ENCODE measurements at regions not wholly inside any gene's neighbourhood (a gene's known extent, or its start where the extent isn't known, plus 50 kb on each side); places are given as distances from the start of the nearest gene placed in this dataset.

DNA sequence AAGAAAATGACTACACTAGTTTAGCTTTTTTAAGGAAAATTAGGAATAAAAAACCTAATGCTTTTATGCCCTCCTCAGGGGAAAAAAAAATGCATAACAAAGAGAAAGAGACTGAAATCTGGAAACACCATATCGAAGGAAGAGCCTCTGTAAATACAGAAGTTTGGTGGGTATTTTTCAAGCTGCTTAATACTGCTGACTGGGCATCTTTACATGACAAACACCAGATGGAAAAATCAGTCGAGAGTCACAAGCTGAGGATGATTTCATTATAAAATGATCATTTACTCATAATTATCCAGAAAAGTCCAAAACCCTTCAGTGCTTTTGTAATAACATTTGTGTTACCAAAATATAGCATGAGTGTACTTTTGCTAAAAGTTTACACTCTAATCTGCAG, 1600.7 kb upstream of the ACVR2A start:
- DNase-seq: no peak

DNA sequence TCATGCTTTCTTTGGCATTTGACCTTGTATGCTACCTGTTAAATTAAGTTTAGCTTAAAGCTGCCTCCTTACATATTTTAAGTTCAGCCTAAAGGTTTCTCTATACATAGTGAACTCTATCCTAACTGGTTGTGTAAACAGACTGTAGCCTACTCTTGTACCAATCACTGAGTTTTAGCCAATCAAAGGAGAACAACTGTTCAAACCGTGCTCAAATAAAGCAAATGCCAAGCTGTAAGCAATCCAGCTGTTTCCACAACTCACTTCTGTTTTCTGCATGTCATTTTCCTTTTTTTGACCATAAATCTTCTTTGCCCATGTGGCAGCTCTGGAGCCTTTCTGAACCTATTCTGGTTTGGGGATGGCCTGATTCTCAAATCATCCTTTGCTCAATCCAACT, 1603.8 kb upstream of the ACVR2A start:
- DNase-seq: no peak

DNA sequence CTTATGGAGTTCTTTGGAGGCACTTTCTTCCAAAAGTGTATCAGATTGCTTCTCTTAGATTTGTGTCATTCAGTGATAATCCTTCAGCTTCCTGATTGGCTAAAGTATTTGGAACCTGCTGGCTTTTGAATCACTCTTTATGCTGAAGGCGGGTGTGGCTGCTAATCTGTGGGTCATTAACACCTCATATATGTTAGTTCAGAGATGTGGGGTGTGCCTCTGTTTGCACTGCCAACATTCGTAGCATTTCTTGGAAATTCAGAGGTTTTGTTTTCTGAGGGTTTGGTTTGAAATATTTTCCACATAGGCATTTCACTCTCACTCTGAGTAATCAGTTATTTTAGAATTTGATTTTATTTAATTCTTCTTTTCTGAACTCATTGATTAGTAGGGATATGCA, 1604.4 kb upstream of the ACVR2A start:
- no peak for DNase-seq

DNA sequence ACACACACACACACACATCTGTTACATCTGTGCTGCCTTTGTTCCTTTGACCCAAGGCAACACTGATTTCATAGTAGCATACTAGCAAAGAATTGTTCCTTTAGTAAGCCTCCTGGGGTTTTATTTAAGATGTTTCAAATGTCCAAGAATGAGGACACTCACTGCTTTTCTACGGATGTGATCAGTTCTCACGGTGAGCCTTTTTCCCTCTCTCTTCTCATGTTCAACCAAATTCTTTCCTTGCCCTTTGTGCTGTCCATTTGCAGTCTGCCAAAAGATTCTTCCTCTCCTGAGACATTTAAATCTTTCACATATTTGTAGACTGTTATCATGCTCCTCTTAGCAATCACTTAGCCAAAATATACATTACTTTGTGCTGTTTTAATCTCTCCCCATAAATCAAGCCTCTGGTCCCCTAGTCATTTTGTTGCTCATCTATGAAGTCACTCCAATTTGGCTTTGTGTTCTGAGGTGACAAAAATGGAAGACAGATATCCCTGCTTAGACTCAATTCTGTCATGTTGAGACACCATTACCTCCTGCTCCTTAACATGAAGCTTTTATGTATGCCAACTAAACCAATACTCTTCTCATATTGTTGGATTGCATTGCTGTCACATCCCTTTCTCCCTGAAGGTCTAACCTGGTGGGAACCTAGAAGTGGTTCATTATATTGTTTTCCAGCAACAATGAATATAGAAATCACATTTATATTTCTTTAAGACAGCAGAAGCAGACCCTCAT, 1605.3 kb upstream of the ACVR2A start:
- DNase-seq: no peak

DNA sequence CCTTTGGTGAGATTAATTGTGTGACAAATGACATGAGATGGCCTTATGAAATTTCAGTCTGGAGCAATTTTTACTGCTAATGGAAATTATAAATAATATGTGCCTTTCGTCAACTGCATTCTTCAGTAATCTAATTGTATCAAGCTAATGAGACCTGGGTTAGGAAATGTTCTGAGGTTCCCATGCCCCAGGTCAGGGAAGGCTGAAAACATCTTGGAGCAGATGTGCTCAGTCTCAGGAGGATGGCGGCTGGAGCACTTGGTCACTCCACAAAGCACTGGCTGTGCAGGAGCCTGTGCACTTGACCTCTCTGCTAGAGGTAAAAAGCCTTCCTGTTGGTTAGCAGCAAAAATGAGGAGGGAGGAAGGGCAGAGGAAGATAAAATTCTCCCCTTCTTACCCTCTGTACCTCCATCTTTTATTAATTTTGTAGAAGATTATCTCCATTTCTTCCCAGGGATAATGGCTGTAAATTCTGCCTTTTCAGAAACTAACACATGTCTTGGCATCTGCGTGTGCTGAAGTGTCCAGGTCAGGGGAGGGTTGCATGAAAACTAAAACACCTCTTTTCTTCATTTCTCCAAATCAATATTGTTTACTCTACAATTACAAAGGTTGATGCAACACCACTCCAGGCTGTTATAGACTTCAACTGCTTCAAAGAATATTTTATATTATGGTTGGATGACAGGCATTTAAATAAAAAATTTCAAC, 1606.4 kb upstream of the ACVR2A start:
- no peak for DNase-seq

DNA sequence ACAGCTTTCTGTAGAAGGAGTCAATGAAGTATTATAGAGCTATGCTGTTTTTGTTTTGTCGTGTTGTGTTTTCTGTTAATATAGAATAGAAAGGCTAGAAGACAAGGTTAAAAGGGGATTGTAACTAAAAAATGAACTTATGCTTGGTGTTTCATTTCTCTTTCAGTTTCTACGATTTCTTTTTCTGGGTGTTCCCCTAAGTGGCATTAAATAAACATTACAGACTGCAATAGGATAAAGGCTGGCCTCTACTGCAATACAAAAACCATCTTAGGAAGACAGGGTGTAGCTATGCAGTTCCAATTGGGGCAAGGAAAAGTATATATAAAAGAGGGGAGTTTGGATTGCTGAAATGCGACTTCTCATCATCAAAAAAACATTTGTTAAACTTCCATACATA, 1609.7 kb upstream of the ACVR2A start:
- DNase-seq: no peak

DNA sequence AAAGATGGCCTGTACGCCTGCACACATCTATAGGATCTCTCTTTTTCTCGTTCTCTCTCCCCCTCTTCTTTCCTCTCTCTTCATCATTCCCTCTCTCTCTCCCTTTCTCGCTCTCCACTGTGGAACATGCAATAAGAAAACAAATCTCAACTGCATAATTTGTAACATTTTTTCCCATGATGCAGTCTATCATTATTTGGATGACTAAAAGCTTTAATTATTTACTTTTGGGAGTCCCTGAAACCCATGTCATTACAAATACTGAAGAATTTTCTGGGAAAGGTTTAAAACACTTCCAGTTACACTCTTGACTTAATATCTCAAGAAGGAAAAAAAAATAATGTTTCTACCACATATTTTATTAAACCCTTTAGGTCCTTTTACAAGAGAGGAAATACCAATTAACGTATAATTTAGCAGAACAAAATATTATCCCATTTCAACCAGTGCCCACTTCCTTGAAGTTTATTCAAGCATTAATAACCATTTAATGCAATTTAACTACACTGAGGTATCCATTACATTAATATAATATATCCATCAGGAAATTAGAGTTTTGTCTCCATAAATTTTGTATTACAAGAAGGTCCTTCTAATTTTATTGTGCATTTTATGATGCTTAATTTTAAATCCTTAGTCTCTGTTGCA, 1615.2 kb upstream of the ACVR2A start:
- no peak for DNase-seq

DNA sequence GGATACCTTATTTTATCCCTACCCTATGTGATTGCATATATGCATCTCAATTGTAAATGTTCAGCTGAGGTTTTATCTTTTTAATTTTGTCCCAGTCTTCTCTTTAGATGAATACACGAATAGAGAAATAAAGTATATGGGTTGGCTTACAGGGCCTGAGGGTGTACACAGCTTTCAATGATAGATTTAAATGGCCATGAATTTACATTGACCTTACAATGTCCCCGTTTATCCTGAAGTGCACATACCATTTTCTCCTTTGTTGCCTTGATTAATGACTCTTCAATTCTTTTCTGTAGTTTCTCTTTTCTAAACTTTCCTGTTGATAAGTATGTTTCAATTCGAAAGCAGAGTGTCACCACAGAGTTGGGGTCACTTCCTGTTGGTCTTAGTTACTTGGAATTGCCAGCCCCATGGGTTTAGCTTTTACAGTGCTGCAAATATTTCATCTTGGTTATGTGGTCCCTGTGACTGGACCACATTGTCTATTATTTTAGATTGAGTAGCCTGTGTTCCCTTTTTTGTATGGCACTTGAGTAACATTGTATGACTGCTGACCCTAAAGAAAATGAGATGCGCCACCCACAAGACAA, 1616.3 kb upstream of the ACVR2A start:
- no peak for DNase-seq

DNA sequence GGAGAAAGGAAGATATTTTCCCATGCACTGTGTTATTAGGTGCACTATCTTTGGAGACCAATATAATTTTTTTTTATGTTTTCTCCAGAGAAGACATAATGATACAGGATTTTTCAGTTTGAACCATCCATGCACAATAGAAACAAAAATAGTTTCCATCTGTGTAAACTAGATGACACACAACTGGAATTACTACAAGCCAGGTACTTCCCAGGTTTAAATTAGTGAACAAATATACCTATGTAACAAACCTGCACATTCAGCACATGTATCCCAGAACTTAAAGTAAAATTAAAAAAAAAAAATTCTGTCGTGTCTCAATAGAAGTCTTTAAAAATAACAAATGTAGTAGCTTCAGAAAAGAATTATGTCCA, 1616.8 kb upstream of the ACVR2A start:
- no peak for DNase-seq

DNA sequence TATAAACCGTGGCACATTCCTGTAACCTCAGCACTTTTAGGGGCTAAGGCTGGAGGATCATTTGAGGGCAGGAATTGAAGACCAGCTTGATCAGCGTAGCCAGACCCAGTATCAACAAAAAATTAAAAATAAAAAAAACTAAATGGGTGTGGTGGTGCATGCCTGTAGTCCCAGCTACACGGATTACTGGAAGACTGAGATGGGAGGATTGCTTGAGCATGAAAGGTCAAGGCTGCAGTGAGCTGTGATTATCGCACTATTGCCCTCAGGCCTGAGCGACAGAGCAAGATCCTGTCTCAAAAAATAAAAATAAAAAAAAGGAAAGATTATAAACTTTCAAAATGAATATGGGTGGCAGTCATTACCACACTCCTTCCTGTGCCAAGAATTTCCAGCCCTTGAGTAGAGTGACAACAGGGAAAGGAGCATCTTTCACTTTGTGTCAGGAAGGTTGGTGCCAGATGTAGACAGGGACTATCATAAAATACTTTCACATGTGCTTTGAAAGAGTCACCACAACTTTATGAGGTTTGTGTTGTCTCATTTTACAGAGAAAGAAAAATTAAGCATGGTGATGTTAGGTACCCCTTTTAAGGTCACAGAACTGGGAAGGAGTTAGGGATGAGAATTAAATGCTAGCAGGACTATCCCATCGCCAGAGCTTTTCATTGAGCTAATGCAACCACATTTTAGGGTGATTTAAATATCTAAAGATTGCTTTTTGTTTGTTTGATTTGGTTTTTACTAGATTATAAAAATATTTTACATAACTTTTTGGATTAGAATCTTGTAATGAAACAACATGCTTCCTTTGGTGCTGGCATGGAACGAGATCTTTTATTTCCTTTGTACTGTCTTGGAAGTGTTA, 1617.4 kb upstream of the ACVR2A start:
- no peak for DNase-seq

DNA sequence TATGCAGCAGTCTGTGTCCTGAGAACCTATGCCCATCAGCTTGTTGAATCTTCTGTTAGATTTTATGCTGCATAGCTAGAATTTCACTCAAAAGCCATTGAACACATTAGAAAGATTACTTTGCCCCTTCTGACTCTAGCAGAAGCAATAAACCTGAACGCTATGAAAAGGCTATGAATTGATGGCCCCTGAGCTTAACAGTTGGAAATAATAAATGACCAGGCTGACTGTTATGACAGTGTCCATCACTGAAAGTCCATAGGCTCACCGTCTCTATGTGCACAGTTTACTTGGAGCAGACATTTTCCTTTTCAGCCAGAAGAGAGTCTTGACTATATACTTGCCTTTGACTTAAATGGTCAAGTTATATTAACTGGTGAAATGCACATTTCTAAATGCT, 1618.8 kb upstream of the ACVR2A start:
- DNase-seq: no peak

DNA sequence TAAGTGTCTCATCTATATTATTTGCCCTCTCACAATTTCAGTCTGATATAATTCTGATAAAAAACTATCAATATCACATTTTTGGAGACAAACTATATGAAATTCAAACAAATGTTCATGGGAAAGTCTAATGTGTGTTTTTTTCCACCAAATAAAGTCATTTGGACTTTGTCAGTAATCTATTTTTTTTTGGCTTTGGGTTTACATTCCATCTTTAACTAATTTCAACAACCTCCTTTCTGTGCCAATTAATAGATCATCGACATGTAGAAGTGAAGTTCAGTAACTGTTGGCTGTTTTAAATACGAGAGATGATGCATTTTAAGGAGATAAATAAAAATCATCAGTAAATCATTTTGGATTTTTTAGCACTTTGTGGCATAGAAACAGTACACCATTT, 1623.0 kb upstream of the ACVR2A start:
- no peak for DNase-seq

DNA sequence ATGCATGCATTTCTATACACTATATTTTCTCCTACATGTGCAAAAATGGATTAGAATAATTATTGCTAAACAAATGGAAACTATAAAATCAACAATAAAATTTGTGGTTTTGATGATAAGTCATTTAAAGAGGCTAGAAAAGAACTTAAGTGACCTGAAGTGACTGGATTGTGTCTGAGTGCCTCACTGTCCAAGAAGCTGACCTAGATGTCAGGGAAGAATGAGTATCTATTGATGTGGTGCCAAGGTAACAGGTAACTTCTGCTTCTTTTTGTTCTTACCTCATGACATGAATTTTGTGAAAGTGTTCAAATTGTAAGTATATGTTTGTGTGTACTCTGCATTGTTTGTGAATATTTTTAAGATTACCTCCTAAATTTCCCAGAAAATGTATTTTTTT, 1623.9 kb upstream of the ACVR2A start:
- no peak for DNase-seq

DNA sequence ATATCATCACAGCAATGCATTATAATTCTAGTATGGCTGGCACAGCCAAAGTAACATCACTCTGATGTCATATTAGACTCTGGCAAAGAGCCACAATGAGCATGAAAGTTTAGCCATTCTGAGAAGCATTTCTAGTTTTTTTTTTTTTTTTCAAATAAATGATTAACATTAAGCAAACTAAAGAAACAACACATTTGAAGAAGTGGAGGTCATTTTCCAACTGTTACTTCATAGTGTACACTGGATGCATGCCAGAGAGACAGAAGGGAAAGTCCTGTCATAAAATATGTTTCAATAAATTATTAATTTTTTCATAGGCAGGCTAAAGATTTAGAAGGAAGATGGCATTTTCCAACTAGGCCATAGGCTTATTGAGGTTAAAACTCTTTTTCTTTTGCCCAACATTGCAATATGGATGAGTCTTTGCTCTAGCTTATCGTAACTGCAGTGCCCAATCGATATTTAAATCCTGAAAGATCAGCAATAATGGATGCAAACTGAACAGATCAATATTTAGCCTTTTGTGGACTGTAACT, 1630.4 kb upstream of the ACVR2A start:
- no peak for DNase-seq

DNA sequence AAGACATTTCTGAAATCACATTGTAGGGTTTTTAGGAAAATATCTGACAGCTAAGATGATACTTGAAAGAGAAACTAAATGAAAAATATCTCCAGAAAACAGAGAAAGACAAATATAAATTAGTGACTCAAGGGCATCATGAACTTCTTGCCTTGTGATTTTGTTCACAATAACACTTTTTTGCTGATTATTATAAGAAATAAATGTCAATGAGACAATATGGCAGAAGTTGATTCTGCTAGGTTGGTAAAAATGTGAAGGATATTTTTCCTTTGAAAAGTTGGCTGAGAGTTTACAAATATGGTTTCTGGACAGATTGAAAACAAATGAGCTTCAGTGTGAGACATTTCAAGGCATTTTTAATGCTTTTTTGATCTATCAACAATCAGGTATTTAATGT, 1631.2 kb upstream of the ACVR2A start:
- no peak for DNase-seq

DNA sequence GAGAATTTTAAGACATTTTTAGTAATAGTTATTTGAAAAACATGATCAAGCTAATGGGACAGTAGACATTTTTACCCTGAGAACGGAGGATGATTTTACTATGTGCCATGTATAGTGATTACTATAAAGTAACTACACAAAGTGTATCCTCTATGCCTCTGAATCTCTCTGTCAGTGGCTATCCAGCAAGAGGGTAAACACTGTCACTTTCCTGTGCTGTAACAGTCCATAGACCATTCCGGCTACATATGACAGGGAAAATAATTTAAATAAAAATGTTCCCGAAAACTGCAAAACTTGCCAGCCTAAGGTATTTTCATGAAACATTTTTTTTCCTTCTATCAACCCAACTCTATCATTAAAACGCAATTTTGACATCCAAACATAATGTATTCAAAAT, 1632.2 kb upstream of the ACVR2A start:
- no peak for DNase-seq

DNA sequence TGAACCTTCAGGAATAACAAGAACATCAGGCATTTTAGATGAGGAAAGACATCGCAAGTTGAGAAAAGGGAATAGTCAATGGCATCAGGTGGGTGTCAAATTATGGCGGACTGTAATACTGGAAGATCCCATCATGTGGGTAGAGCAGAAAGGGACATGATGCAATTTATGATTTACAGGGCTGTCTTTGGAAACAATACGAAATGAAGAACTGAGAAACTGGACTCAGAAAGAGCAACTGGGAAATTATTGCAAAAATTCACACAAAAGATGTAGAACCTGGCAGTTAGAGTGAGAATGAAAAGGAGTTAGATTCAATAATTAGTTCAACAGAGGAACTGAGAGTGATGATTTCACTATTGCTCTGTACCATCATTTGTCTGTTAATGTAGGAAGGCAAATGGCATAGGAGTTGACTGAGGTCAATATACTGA, 1635.0 kb upstream of the ACVR2A start:
- DNase-seq: no peak

DNA sequence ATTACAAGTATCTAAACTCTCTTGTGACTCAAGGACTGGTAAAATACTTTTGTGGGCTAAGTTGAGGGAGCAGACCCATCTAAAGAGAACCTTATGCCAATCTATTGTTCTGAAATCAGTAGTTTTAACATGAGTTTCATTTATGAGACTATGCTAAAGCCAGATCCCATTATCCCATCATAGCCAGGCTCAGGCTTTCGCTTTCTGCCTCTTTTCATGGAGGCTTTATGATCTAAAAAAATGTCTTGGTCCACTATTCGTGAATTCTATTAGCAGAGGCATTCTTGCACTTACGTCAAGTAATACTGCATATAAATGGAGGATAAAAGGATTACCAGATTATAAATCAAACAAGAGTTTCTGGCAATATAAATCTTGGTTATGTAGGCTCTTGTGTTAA, 1636.9 kb upstream of the ACVR2A start:
- no peak for DNase-seq

DNA sequence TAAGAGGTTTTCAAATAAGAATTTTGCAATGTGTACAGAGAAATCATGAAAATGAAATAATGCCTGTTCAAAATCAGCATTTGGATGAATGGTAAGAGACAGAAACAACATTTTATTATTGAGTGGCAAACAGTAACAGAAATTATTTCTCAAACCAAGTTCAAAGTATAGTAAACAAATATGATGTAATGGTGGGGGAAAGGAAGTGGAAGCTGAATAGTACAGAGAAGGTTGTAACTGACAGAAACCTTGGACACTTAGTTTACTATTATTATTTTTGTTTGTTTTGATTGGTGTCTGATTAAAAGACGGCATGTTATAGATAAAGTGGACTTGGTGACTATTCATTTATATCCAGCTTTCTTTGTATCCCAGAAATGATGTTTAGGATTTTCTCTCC, 1637.4 kb upstream of the ACVR2A start:
- DNase-seq: no peak

DNA sequence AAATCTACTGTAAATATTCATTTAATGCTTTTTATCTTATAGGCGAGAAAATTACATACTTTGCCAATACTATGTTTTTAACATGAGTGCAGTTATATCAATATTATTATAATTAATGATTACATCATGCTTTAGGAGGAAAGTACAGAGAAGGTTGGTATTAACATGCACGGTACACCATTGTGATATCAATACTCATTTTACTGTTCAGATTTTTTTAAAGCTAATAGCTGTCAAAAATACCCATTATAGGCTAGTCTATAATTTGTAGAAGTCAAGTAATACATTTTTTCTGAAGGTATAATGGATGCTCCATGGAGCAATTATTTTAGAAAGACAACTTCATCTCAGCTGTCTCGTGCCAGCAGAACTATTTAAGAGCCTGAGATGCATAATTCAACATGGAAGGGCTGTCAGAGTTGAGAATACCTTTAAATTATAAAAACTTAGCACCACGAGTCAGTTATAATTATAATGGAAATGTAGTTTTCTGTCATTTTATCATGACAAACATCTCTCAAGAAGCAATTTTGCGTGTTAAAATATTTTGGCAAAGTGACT, 1641.7 kb upstream of the ACVR2A start:
- DNase-seq: no peak

DNA sequence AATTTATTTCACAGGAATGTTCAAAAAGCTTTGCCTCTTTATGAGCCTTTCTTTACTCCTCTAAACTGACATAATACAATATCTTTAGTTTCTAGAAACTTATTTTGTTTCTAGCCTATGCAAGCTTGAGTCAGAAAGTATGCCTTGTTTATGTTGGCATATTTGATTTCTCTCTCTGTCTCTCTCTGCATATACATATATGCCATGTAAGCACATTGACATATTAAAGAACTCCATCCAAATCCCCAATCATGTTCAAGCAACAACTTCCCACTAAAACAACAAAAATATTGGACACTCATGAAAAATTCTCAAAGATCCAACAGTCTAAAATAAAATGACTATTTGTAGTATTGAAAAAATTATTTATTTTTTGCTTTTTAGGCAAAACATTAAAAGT, 1651.2 kb upstream of the ACVR2A start:
- no peak for DNase-seq

DNA sequence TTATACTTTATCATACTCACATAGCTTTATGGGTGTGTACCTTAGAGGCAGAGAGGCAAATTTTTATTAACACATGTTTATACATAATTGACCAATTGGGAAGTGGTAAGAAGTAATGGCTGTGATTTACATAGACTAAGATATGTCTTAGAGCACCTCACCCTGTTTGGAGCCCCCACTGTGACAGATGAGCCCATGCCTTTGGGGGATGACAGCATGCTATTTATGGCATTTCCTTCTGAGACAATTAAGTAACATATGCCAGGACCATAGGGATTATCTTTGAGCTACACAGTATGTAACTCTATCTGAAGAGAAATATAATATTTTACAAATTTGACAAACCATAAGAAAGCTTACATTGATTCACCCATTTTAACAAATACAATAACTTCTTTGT, 1655.3 kb upstream of the ACVR2A start:
- DNase-seq: no peak

Data from T-helper 2 cell (primary cell).